HUES6 (cell line): ENCODE measurements at regions not wholly inside any gene's neighbourhood (a gene's known extent, or its start where the extent isn't known, plus 50 kb on each side); places are given as distances from the start of the nearest gene placed in this dataset.
A peak's percentile ranks its signal among the peaks of the same experiment; 100 is the strongest.

Source experiments
- H3K27ac ChIP-seq: 2 replicates; pipeline ENCODE4 v1.7.0; 2013; ENCODE audit warnings: low read depth, mild to moderate bottlenecking, low read length, inconsistent platforms
- H3K27me3 ChIP-seq: 2 replicates; pipeline ENCODE4 v1.6.1; 2013; ENCODE audit warnings: low read length; ENCODE audit not compliant: control insufficient read depth, insufficient read depth
- H3K36me3 ChIP-seq: 2 replicates; pipeline ENCODE4 v1.6.1; 2013; ENCODE audit warnings: low read length; ENCODE audit not compliant: control insufficient read depth, insufficient read depth
- H3K4me1 ChIP-seq: 2 replicates; pipeline ENCODE4 v1.6.1; 2013; ENCODE audit warnings: low read length; ENCODE audit not compliant: control insufficient read depth, insufficient read depth
- H3K4me3 ChIP-seq: 2 replicates; pipeline ENCODE4 v1.5.1; 2013; ENCODE audit warnings: low read depth, low read length
- H3K9ac ChIP-seq: one replicate; pipeline ENCODE4 v1.6.1; 2013; ENCODE audit warnings: mild to moderate bottlenecking, low read length
- H3K9me3 ChIP-seq: 2 replicates; pipeline ENCODE4 v1.6.1; 2013; ENCODE audit warnings: low read depth, low read length; ENCODE audit not compliant: control insufficient read depth, insufficient read depth

DNA sequence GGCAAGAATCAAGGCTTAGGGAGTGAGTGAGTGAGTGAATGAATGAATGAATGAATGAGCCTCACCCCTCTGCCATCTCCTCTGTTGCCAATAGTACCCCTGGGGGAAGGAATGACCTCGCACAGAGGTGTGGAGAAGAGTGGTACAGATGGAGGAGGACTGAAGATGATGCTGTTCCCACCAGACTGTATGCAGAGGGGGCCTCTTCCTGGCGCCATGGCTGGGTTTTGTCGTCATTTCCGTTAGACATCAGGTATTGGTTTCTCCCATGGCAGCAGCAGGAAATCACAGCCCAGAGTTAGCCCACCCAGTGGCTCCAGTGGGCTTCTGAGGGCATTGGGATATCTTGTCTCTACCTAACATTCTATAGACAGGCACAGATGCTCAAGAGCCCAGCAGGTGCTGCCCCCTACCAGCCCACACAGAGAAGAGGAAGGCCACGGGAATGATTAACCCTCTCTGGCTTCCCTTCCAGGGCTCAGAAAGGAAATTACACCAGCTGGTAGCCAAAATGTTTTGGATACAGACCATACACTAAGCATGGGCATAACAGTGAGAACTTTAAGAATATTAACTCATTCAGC is 109.8 kb upstream of the SLC6A11 start:
- Histone ChIP-seq H3K9ac (no peak overlapping the region), H3K9me3 (no peaks in the 10 kb centered on the region), H3K4me1 (peaks cover 8% of the 10 kb centered on the region), H3K4me3 (no peak overlapping the region), H3K36me3 (no peaks in the 10 kb centered on the region), H3K27ac (no peak overlapping the region), H3K27me3 (peaks cover 73% of the 10 kb centered on the region)

DNA sequence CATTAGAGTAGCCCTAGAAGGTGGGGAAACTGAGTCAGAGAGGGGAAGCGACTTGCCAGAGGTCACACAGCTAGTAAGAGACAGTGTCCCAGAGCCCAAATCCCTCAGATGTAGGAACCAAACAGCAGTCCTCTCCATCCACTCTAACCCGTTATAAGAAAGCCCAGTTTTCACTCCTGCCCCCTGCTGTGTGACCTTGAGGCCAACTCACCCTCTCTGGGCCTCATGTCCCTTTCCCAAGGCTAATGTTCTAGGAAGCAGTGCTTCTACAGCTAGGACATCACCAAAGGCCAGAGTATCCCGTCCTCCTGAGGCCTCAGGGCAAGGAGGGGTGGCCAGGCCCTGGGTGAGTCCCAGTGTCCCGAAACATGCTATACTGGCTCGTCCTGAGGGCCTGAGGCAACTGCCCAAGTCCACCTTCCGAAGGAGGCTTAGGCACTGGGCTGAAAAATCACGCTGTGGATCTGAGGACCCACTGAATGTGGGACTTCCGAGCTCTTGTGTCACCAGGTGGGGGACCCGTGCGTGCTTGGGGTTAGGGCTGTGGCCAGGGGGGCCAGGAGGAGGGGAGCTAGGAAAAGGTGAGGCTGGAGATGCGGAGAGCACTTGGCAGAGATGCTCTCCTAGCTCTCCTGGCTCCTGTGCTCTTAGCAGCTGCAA is 109.2 kb upstream of the SLC6A11 start:
- H3K27ac ChIP-seq: no peak overlapping the region
- peaks cover 8% of the 10 kb centered on the region for H3K4me1 ChIP-seq
- H3K9me3 ChIP-seq: no peaks in the 10 kb centered on the region
- H3K36me3 ChIP-seq: no peaks in the 10 kb centered on the region
- no peak overlapping the region for H3K9ac ChIP-seq
- H3K4me3 ChIP-seq: peak overlapping the region; percentile 60
- peaks cover 78% of the 10 kb centered on the region for H3K27me3 ChIP-seq

DNA sequence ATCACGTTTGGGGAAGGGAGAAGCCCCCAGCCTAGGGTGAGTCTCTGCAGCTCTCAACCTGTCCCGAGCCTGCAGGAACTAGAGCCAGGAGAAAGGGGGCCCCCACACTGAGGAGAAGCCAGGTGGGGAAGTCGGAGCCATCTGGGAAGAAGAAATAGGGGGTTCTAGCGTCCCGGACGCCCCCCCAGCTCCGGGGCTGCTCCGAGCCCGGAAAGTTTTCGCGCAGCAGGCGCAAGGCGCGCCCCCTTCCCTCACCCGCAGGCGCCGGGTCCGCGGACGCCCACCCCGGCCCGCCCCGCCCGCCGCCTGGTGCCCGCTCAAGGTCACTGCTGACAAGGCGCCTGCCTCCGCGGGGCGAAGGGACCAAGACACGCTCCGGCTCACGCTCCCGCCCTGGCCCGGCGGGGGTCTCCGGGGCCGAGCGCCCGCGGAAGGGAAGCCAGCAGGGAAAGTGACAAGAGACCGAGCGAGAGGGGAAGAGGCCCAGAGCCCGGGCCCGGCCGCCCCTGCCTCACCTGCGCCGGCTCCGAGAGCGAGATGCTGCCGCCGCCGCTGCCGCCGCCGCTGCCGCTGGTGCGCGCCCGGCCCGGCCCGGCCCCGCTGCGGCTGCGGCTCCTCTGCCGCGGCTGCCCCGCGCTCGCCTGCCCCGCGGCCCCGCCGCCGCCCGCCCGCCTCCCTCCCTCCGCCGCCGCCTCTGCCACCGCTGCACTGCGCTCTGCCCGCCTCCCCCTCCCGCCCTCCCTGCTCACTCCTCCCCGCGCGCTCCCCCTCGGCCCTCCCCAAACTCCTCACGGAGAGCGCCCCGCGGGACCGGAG is 108.4 kb upstream of the SLC6A11 start:
- Histone ChIP-seq H3K9ac (no peak overlapping the region), H3K4me1 (peaks cover 8% of the 10 kb centered on the region), H3K27me3 (peaks cover 79% of the 10 kb centered on the region), H3K27ac (no peak overlapping the region), H3K36me3 (no peaks in the 10 kb centered on the region), H3K9me3 (no peaks in the 10 kb centered on the region), H3K4me3 (peak overlapping the region; percentile 60)

DNA sequence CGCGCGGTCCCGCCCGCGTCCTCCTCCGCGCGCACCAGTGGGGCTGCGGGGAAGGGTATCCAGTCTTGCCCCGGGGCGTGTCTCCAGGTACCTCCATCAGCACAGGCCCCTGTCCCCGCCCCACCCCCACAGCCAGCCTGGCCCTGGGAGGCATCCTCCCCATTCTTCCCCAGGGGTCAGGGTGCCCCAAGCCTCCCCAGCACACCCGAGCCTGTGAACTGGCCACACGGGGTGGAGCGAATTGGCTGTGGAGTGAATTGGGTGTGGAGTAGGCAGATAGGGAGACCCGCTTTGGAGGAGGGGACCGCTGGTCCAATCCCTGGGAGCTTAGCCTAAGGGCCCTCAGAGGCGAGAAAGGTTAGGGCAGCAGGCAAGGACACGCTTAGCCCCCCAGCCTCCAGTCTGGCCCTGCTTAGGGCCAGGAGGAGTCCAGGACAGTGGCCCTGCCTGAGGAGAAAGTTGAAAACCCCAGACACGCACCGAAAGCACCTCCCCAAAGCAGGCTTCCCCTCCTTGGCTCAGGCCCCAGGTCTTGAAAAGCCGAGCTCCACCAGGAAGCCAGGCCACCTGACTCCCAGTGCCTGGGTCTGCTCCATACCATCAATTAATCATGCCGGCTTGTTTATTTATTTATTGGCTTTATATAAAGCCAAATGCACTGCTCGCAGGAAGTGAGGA is 107.7 kb upstream of the SLC6A11 start:
- Histone ChIP-seq H3K27me3 (peaks cover 83% of the 10 kb centered on the region), H3K27ac (no peak overlapping the region), H3K36me3 (no peaks in the 10 kb centered on the region), H3K4me3 (peak overlapping the region; percentile 46), H3K9ac (no peak overlapping the region), H3K9me3 (no peaks in the 10 kb centered on the region), H3K4me1 (peaks cover 8% of the 10 kb centered on the region)

DNA sequence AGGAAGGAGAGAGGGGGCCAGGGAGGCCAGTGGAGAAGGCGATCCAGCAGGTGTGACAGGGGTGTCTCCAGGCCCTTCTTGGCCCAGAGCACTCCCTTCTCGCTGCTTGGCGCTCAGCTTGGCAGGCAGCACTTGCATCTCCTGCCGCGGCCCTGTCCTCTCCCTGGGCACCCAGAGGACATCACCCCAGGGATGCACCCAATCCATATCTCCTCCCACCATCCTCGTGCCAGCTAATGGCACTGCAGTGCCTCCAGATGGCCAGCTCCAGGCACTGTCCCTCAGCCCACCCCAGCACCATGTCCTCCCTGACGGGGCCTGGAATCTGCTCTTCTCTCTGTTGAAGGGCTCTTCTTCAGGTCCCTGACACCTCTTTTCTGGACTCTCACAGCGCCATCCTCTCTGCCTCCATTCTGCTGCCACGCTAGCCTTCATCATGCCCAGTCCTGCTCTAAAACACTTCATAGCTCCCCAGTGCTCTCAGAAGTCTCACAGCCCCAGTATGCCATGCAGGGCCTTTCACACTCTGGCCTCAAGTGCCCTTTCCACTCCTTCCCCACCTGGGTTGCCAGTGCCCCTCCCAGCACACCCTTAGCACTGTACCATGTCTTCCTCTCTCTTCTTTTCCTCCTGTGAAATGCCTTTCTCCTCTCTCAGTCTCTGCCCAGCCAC is 106.8 kb upstream of the SLC6A11 start:
- no peaks in the 10 kb centered on the region for H3K9me3 ChIP-seq
- H3K4me1 ChIP-seq: peaks cover 8% of the 10 kb centered on the region
- no peak overlapping the region for H3K27ac ChIP-seq
- H3K9ac ChIP-seq: no peak overlapping the region
- no peaks in the 10 kb centered on the region for H3K36me3 ChIP-seq
- H3K27me3 ChIP-seq: peaks cover 88% of the 10 kb centered on the region
- H3K4me3 ChIP-seq: no peak overlapping the region

DNA sequence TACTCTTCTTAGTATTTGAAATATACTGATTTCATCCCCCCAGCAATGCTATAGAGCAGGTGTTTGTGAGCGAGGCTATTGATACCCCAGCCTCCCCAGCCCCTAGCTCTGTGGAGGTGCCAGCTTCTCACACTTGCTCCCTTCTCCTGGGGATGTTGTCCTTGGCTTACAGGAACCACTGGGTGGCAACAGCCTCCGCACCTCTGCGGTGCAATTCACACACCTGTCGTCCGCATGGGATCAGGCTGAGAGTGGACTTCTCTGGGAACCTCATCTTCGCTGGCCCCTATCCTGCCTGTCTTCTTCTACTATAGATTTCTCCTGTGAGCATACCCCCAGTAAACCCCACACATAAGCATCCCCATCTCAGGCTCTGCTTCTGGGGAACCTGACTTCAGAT is 103.9 kb upstream of the SLC6A11 start:
- H3K9me3 ChIP-seq: peaks cover 3% of the 10 kb centered on the region; the same call in 1 of the 2 replicates
- peaks cover 65% of the 10 kb centered on the region for H3K27me3 ChIP-seq

DNA sequence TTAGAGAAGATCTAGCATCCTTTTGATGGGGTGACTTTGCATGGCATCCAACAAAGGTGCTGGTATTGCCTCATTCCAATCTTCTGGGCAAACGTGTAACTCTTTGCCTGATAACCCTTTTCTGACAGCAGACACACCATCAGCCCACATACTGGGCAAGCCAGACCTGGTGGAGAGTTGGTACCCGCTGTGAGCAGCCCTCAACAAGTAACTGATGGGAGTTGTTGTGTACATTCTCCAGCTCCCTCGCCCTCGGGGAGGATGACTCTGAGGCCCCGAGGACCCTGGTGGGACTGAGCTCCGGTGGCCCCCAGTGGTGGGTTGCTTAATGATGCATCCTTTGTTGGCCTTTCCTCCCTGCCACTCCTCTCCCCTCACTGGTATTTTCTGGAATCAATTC is 102.4 kb upstream of the SLC6A11 start:
- no peak overlapping the region for H3K9ac ChIP-seq
- H3K27ac ChIP-seq: no peak overlapping the region
- peaks cover 52% of the 10 kb centered on the region for H3K27me3 ChIP-seq
- no peaks in the 10 kb centered on the region for H3K36me3 ChIP-seq
- peaks cover under 1% of the 10 kb centered on the region; the same call in 1 of the 2 replicates for H3K4me1 ChIP-seq
- H3K4me3 ChIP-seq: no peak overlapping the region
- peaks cover 3% of the 10 kb centered on the region; the same call in 1 of the 2 replicates for H3K9me3 ChIP-seq

More for the DNA sequence above, 103.9 kb upstream of the SLC6A11 start:
- H3K36me3 ChIP-seq: no peaks in the 10 kb centered on the region
- H3K4me1 ChIP-seq: peaks cover 4% of the 10 kb centered on the region
- no peak overlapping the region for H3K27ac ChIP-seq
- no peak overlapping the region for H3K9ac ChIP-seq
- H3K4me3 ChIP-seq: no peak overlapping the region

DNA sequence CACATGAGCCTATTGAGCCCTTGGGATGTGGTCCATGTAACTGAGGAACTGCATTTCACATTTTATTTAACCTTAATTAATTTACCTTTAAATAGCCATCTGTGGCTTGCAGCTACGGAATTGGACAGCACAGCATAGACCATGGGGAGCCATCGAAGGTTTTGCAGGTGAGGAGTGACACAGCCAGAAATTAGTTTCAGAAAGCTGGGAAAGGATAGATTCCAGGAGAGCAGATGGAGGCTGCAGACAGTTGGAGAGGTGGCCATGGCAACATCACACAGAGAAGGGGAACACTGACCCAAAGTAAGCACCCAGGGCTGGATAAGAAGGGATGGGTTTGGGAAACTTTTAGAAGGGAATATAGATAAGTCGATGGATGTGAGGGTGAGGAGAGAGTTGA is 100.1 kb upstream of the SLC6A11 start:
- Histone ChIP-seq H3K9ac (no peak overlapping the region), H3K4me1 (no peaks in the 10 kb centered on the region), H3K36me3 (no peaks in the 10 kb centered on the region), H3K9me3 (peaks cover 3% of the 10 kb centered on the region; the same call in 1 of the 2 replicates), H3K4me3 (no peak overlapping the region), H3K27me3 (peaks cover 30% of the 10 kb centered on the region), H3K27ac (no peak overlapping the region)

DNA sequence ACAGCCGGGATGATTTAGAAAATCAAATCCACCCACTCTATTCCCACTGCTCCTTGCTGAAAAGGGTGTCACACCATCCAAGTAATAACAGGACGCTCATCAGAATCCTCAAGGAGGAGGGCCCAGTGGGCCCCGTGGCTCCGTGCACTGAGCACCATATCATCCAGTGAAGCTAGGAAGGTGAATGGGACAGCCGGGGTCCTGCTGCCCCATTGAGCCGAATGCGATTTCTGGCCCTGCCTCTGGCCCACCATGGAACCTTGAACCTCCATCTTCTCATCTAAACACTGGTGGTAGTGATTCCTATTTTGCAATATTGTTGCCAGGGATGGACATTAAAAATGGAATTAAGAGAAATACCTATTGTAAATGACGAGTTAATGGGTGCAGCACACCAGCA is 99.1 kb upstream of the SLC6A11 start:
- Histone ChIP-seq H3K4me1 (no peaks in the 10 kb centered on the region), H3K4me3 (no peak overlapping the region), H3K27me3 (peaks cover 23% of the 10 kb centered on the region), H3K9ac (no peak overlapping the region), H3K9me3 (peaks cover 3% of the 10 kb centered on the region; the same call in 1 of the 2 replicates), H3K36me3 (no peaks in the 10 kb centered on the region), H3K27ac (no peak overlapping the region)

DNA sequence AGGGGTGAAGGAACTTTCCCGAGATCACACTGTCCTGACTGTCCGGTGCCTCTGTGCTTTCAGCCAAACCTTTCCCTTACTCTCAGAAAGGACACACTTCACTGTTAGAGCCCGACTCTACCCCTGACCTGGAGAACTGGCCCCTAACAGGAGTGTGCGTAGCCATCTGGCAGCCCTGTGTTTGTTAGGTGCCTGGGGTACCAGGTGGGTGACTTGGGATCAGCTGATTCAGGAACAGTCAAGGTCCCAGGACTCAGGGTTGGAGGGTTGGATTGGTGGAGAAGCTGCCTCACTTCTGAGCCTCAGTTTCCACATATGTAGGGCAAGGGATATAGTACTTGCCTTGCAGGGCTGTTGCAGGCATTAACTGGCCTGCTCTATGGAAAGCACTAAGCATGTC is 98.3 kb upstream of the SLC6A11 start:
- Histone ChIP-seq H3K4me3 (no peak overlapping the region), H3K9me3 (peaks cover 3% of the 10 kb centered on the region; the same call in 1 of the 2 replicates), H3K27ac (no peak overlapping the region), H3K9ac (no peak overlapping the region), H3K4me1 (no peaks in the 10 kb centered on the region), H3K27me3 (peaks cover 15% of the 10 kb centered on the region), H3K36me3 (no peaks in the 10 kb centered on the region)
